Activated B cell treated with CpG ODN at 0.5 μM for 24 hours (primary cell): ENCODE measurements at regions not wholly inside any gene's neighbourhood (a gene's known extent, or its start where the extent isn't known, plus 50 kb on each side); places are given as distances from the start of the nearest gene placed in this dataset.

Source experiments
- ATAC-seq: fragments of 200-7000 bp; cut with Tn5 transposase; one replicate; pipeline ENCODE4 v1.10.0; 2021; ENCODE audit warnings: low read depth, mild to moderate bottlenecking, moderate library complexity
- CTCF ChIA-PET: fragments of 350-600 bp; sonication (Branson Sonifier 250); formaldehyde crosslinking; loops from one replicate; lab custom pipeline; 2021; ENCODE audit warnings: antibody characterized with exemption; lab: Charles Lee
- POLR2A ChIA-PET: fragments of 350-600 bp; sonication (Branson Sonifier 250); formaldehyde crosslinking; loops from one replicate; lab custom pipeline; 2021; ENCODE audit warnings: antibody characterized with exemption; lab: Charles Lee
- DNase-seq: peaks from one replicate; pipeline ENCODE4 v3.0.0; 2022
- H3K27ac Mint-ChIP-seq: one replicate; pipeline ENCODE4 v1.8.0; 2020; ENCODE audit warnings: mixed read lengths
- H3K27me3 Mint-ChIP-seq: one replicate; pipeline ENCODE4 v1.8.0; 2021; ENCODE audit warnings: mixed read lengths
- H3K36me3 Mint-ChIP-seq: one replicate; pipeline ENCODE4 v1.8.0; 2021; ENCODE audit warnings: low read depth, mixed read lengths
- H3K4me1 Mint-ChIP-seq: one replicate; pipeline ENCODE4 v1.8.0; 2021; ENCODE audit warnings: mixed read lengths
- H3K4me3 Mint-ChIP-seq: one replicate; pipeline ENCODE4 v1.8.0; 2020; ENCODE audit warnings: mild to moderate bottlenecking, mixed read lengths
- H3K9me3 Mint-ChIP-seq: one replicate; pipeline ENCODE4 v1.8.0; 2020; ENCODE audit warnings: mixed read lengths
- intact Hi-C: fragments of 100-400 bp; cut with micrococcal nuclease; formaldehyde crosslinking; loops from one replicate; pipeline ENCODE4 v1.15.1; 2024
- TF ChIP-seq, protein P1 (sequence below): fragments of 200-600 bp; IDR thresholded peaks from one replicate; pipeline ENCODE4 v1.8.0; 2022; ENCODE audit warnings: antibody characterized with exemption, mild to moderate bottlenecking

DNA sequence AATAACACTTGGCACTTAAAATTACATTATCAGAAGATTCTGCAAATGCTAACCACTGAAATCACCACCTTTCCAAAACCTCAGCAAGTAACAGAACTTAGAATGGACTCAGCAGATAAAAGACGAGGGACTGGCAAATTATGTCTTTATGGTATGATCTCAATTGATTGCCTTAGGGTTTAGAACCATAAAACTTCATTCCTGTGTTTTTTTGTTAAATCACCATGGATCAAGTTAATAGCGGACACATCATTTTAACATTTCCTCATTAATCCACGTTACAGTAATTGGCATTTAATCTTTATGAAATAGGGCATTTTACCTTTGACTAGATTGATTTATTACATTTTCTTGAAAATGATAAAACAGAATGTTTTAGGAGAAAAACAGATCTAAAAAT lies 2070.3 kb downstream of the PCDH9 start:
- DNase-seq = no peak
- no peak overlapping the region for H3K27ac Mint-ChIP-seq
- no peak overlapping the region for H3K4me3 Mint-ChIP-seq
- POLR2A ChIA-PET = no interaction called here
- no peaks in the 10 kb centered on the region for H3K4me1 Mint-ChIP-seq
- intact Hi-C loops = no loop called here
- CTCF ChIA-PET = no interaction called here
- TF ChIP-seq, protein P1, sequence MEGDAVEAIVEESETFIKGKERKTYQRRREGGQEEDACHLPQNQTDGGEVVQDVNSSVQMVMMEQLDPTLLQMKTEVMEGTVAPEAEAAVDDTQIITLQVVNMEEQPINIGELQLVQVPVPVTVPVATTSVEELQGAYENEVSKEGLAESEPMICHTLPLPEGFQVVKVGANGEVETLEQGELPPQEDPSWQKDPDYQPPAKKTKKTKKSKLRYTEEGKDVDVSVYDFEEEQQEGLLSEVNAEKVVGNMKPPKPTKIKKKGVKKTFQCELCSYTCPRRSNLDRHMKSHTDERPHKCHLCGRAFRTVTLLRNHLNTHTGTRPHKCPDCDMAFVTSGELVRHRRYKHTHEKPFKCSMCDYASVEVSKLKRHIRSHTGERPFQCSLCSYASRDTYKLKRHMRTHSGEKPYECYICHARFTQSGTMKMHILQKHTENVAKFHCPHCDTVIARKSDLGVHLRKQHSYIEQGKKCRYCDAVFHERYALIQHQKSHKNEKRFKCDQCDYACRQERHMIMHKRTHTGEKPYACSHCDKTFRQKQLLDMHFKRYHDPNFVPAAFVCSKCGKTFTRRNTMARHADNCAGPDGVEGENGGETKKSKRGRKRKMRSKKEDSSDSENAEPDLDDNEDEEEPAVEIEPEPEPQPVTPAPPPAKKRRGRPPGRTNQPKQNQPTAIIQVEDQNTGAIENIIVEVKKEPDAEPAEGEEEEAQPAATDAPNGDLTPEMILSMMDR = no peak
- H3K27me3 Mint-ChIP-seq = no peaks in the 10 kb centered on the region
- H3K9me3 Mint-ChIP-seq = peaks cover 3% of the 10 kb centered on the region
- H3K36me3 Mint-ChIP-seq = no peaks in the 10 kb centered on the region
- ATAC-seq = no peak

DNA sequence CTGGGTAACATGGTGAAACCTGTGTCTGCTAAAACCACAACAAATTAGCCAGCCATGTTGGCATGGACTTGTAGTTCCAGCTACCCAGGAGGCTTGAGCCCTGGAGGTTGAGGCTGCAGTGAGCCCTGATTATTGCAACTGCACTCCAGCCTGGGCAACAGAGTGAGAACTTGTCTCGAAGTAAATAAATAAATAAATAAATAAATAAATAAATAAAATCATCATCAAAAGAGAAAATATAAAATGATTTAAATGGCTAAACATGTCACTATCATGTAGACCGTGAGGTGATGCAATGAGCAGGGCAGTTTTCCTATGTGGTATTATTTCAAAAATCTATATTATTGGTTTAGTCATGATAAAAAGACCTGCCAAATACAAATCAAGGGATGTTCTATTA lies 2074.3 kb downstream of the PCDH9 start:
- H3K27me3 Mint-ChIP-seq = no peaks in the 10 kb centered on the region
- POLR2A ChIA-PET = no interaction called here
- TF ChIP-seq, protein P1 = no peak

DNA sequence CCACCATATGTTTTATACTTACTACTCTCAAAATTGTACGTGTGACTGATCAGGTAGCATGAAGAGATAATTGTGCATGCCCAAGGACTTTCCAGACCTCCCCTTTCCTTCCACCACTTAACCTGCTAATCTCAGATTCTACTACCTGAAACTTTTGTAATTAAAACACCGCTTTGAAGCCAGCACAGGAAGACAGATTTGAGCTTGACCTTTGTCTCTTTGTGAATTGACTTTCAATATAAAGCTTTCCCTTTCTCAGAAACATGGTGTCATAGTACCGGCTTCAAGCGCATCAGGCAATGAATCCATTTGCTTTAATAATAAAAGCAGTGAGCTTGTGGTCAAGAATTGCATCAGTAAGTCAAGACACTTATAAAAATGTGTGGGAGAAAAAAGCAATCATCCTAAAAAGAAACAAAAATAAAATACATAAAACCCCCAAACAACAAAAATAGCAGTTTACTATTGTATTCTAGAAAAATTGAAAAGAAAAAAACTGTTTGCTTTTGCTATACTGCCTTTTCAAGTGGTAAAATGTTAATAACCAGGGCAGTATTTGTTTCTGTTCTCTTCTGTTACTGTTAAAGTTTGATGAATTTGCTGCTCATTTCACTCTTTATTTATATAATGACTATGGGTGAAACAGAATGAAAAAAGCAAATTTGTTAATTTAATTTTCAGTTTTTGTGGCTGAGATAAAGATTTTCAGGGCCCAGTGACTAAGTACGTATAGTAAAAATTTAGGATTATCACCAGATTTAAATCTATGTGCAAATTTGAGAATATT lies 2075.3 kb downstream of the PCDH9 start:
- CTCF ChIA-PET = no interaction called here
- H3K27ac Mint-ChIP-seq = no peak overlapping the region
- no peak for ATAC-seq

More for the DNA sequence above, 2074.3 kb downstream of the PCDH9 start:
- Mint-ChIP-seq H3K4me3 (no peak overlapping the region), H3K4me1 (no peaks in the 10 kb centered on the region), H3K36me3 (no peaks in the 10 kb centered on the region), H3K9me3 (no peaks in the 10 kb centered on the region), H3K27ac (no peak overlapping the region)
- ATAC-seq (no peak), DNase-seq (no peak)
- intact Hi-C loops = no loop called here
- CTCF ChIA-PET = no interaction called here

DNA sequence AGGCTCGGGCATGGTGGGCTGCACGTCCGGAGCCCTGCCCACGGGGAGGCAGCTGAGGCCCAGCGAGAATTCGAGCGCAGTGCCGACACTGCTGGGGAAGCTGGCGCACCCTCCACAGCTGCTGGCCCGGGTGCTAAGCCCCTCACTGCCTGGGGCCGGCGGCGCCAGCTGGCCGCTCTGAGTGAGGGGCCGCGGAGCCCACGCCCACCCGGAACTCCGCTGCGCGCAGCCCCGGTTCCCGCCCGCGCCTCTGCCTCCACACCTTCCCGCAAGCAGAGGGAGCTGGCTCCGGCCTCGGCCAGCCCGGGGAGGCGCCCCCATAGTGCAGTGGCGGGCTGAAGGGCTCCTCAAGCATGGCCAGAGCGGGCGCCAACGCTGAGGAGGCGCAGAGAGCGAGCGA lies 2080.4 kb downstream of the PCDH9 start:
- H3K27ac Mint-ChIP-seq = no peak overlapping the region
- TF ChIP-seq, protein P1 = no peak
- intact Hi-C loops = no loop called here
- no peaks in the 10 kb centered on the region for H3K4me1 Mint-ChIP-seq
- peaks cover 2% of the 10 kb centered on the region for H3K9me3 Mint-ChIP-seq
- ChIA-PET CTCF (no interaction called here), POLR2A (no interaction called here)
- H3K4me3 Mint-ChIP-seq = no peak overlapping the region
- H3K36me3 Mint-ChIP-seq = no peaks in the 10 kb centered on the region
- DNase-seq (no peak), ATAC-seq (no peak)
- no peaks in the 10 kb centered on the region for H3K27me3 Mint-ChIP-seq

More for the DNA sequence above, 2075.3 kb downstream of the PCDH9 start:
- no peaks in the 10 kb centered on the region for H3K4me1 Mint-ChIP-seq
- POLR2A ChIA-PET = no interaction called here
- intact Hi-C loops = no loop called here
- no peaks in the 10 kb centered on the region for H3K9me3 Mint-ChIP-seq
- no peaks in the 10 kb centered on the region for H3K36me3 Mint-ChIP-seq
- H3K27me3 Mint-ChIP-seq = no peaks in the 10 kb centered on the region
- DNase-seq = no peak
- TF ChIP-seq, protein P1 = no peak
- no peak overlapping the region for H3K4me3 Mint-ChIP-seq

DNA sequence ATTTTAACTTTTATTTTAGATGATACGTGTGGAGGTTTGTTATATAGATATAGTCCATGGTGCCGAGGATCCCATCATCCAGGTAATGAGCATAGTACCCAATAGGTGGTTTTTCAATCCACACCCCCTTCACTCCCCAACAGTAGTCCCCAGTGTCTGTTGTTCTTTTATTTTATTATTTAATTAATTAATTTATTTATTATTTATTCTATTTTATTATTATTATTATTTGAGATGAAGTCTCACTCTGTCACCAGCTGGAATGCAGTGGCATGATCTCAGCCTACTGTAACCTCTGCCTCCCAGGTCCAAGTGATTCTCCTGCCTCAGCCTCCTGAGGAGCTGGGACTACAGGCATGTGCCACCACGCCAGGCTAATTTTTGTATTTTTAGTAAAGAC lies 2086.2 kb downstream of the PCDH9 start:
- ChIA-PET CTCF (no interaction called here), POLR2A (no interaction called here)
- no peak for DNase-seq
- Mint-ChIP-seq H3K27me3 (no peaks in the 10 kb centered on the region), H3K4me3 (no peak overlapping the region), H3K4me1 (no peaks in the 10 kb centered on the region), H3K9me3 (peaks cover 2% of the 10 kb centered on the region), H3K36me3 (no peaks in the 10 kb centered on the region), H3K27ac (no peak overlapping the region)
- intact Hi-C loops = no loop called here
- TF ChIP-seq, protein P1 = no peak
- ATAC-seq = no peak
